Loucy (cell line): ENCODE measurements at regions not wholly inside any gene's neighbourhood (a gene's known extent, or its start where the extent isn't known, plus 50 kb on each side); places are given as distances from the start of the nearest gene placed in this dataset.

Source experiments
- CTCF ChIP-seq: fragments of 200-600 bp; sonication (generic); conservative IDR thresholded peaks from 2 replicates; pipeline ENCODE4 v1.5.1; 2014; ENCODE audit warnings: mild to moderate bottlenecking, antibody characterized with exemption, low read length
- EZH2phosphoT487 ChIP-seq: fragments of 200-600 bp; IDR thresholded peaks from 2 replicates; pipeline ENCODE4 v1.6.1; 2018; ENCODE audit warnings: antibody characterized with exemption, mild to moderate bottlenecking, moderate library complexity, borderline replicate concordance

DNA sequence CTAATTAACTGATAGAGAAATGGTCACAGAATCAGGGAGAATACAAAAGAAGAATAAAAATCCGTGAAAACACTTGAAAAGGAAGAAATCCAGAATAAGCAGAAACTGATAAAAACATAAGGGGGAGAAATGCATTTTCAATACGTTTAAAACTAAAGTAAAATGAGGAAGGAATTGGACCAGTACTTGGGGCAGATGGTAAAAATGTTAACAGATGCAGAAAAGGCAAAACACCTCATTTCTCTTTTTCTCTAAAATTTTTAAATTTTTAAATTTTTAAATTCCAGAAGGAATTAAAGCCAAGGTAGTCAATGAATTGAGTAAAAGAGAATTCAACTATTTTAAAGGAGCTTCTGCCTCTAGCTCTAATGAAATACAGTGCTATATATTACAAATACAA is 353.9 kb downstream of the METTL4 start:
- TF ChIP-seq CTCF (no peak), EZH2phosphoT487 (no peak)
